Hepatocyte (in vitro differentiated cells): ENCODE measurements at regions not wholly inside any gene's neighbourhood (a gene's known extent, or its start where the extent isn't known, plus 50 kb on each side); places are given as distances from the start of the nearest gene placed in this dataset.

Experiments used
- EZH2 ChIP-seq: fragments of 200-600 bp; sonication (generic); IDR thresholded peaks from 2 replicates; pipeline ENCODE4 v1.6.1; 2016; ENCODE audit warnings: antibody characterized with exemption, mild to moderate bottlenecking, borderline replicate concordance
- EZH2phosphoT487 ChIP-seq: fragments of 200-600 bp; sonication (generic); IDR thresholded peaks from one replicate; pipeline ENCODE4 v1.6.1; 2018; ENCODE audit warnings: antibody characterized with exemption, mild to moderate bottlenecking, low read depth, moderate library complexity; ENCODE audit not compliant: unreplicated experiment, severe bottlenecking
- TF ChIP-seq, protein P1 (sequence below): fragments of 200-600 bp; sonication (generic); IDR thresholded peaks from 2 replicates; pipeline ENCODE4 v1.5.1; 2016; ENCODE audit warnings: antibody characterized with exemption, mild to moderate bottlenecking; ENCODE audit not compliant: poor library complexity

DNA sequence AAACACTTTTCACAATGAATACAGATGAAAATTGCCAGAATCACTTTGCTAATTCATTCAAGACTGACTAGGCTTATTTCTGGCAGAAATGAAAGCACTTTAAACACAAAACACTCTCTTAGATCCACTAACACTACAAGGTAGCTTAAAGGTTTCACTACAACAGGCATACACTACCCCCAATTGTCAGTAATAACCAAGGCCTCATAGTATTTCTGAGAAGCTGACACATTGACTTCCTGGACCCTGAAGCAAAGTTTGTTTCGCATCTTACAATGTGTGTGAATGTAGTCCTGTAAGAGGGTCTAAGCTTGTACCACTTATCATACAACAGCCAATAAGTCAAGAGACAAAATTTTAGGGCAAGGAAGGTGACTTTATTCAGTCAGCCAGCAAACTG, 129.9 kb upstream of the FMR1 start:
- TF ChIP-seq, protein P1, sequence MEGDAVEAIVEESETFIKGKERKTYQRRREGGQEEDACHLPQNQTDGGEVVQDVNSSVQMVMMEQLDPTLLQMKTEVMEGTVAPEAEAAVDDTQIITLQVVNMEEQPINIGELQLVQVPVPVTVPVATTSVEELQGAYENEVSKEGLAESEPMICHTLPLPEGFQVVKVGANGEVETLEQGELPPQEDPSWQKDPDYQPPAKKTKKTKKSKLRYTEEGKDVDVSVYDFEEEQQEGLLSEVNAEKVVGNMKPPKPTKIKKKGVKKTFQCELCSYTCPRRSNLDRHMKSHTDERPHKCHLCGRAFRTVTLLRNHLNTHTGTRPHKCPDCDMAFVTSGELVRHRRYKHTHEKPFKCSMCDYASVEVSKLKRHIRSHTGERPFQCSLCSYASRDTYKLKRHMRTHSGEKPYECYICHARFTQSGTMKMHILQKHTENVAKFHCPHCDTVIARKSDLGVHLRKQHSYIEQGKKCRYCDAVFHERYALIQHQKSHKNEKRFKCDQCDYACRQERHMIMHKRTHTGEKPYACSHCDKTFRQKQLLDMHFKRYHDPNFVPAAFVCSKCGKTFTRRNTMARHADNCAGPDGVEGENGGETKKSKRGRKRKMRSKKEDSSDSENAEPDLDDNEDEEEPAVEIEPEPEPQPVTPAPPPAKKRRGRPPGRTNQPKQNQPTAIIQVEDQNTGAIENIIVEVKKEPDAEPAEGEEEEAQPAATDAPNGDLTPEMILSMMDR: no peak
- TF ChIP-seq EZH2phosphoT487 (no peak), EZH2 (no peak)
